A549 (cell line): ENCODE measurements at regions not wholly inside any gene's neighbourhood (a gene's known extent, or its start where the extent isn't known, plus 50 kb on each side); places are given as distances from the start of the nearest gene placed in this dataset.

Experiments used
- CEBPB ChIP-seq, 2 experiments: fragments of >200 bp in 1 of 2; sonication (Bioruptor Twin) in 1 of 2; formaldehyde crosslinking in 1 of 2; IDR thresholded peaks; 2 replicates each; pipeline ENCODE4 v1.6.1; 2012 to 2016
- CTCF ChIP-seq: fragments of >200 bp; sonication (Bioruptor Twin); formaldehyde crosslinking; IDR thresholded peaks from 3 replicates; pipeline ENCODE4 v1.5.1; 2016
- MAZ ChIP-seq: fragments of 150-350 bp; IDR thresholded peaks from 2 replicates; pipeline ENCODE4 v1.6.1; 2014; ENCODE audit warnings: antibody characterized with exemption, low read depth, low read length, borderline replicate concordance
- PHF8 ChIP-seq: fragments of 200-600 bp; sonication (generic); IDR thresholded peaks from 2 replicates; pipeline ENCODE4 v1.6.1; 2016; ENCODE audit warnings: low read depth, mild to moderate bottlenecking, antibody characterized with exemption, moderate library complexity, borderline replicate concordance
- POLR2A ChIP-seq: IDR thresholded peaks from 2 replicates; pipeline ENCODE4 v1.6.1; 2012; ENCODE audit warnings: mild to moderate bottlenecking, low read length
- ZFP36 ChIP-seq: fragments of 450-650 bp; IDR thresholded peaks from 2 replicates; pipeline ENCODE4 v1.6.1; 2014; ENCODE audit warnings: borderline replicate concordance; ENCODE audit not compliant: partially characterized antibody

DNA sequence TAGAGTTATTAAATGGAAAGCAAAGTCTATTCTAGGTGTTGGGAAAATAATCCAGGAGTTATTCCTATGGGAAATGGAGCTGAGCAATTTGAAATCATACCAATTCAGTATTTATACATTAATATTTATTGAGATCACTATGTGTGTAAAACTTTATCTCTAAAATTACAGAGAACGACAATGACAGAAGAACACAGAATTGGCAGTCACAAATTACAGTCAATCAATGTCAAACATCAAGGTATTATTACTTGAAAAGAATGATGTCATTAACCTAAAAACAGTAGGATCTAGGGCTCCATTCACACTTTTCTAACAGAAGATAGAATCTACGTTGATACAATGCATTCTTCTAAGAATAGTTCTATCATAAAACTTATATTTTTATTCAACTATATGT lies 154.9 kb upstream of the GJE1 start:
- TF ChIP-seq ZFP36: no peak
- TF ChIP-seq CTCF: no peak
- TF ChIP-seq CEBPB (IDR thresholded peaks at IDR 0.05): no peak
- no peak for TF ChIP-seq POLR2A
- no peak for TF ChIP-seq MAZ
- no peak for TF ChIP-seq PHF8
